Activated CD4-positive, alpha-beta T cell treated with anti-CD3 and anti-CD28 coated beads, Interleukin-2, amount 50 U/mL, for 1 hour (primary cell): ENCODE measurements at regions not wholly inside any gene's neighbourhood (a gene's known extent, or its start where the extent isn't known, plus 50 kb on each side); places are given as distances from the start of the nearest gene placed in this dataset.

ENCODE experiments used
- DNase-seq: peaks from one replicate; pipeline ENCODE4 v3.0.0-alpha.2; 2020

DNA sequence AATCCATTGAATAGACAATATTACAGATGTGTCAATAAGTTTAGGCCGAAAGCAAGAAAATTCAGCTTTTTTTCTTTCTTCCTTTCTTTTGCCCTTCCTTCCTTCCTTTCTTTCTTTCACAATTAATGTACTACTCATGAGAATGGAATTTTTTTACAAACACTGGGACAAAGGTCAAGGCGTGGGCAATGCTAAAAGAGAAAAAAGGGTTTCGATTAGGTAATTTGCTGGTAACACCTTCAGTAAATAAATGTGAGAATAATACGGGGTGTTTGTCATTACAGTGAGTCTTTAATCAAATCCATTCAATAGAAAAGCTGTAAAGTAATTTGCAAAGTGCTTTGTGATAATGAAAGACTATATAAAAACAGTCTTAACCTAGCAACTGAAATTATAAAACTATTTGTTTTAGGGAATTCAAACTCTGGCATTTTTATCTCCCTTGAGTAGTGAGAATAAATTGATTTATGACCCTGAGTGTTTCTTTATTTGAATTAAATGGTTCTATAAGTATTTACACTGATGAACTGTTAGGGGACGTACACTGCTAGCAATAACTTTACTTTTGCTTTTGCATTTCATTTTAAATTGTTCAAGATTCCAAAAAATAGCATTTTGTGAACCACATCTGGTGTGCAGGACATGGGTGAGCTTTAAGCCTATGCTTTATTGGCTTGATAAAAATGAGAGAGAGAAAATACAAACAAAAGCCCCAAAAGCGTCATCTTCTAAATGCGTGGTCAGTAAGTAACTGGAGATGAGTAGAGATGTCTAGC is 104.2 kb upstream of the THRB start:
- DNase-seq: no peak

DNA sequence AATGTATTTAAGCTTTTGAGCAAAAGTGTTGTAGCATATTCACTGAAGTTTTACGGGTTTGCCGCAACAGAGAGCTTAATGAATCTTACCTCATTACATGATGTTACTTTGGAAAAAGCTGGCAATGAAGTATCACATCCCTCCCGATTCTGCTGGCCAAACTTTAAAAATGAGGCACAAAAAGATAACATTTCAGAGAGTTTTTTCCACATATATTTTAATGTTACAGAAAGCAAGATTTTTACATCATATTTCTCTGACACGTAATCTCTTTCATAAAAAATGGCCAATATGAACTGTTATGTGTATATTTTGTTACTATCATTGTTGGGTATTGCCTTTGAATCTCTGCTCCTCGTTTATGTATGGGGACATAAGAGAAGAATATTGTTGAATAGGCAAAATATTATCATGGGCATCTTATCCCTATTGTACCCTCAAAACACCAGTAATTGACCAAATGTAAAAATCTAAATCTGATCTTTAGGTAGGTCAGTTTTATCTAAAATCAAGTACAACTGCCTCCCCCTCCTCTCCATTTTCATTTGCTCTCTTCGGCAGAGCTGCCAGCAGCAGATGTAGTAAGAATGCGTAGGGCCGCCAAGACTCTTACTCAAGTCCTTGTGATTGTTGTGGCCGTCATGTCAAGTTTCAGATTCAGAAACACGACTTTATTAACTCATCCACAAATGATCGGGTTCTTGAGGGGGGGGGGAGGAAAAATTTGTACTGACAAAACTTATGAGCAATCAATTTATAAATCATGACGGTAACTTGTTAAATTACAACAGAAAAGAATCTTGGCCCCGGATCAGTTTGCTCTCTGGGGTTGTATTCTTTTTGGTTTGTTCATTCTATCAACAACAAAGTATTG is 106.7 kb upstream of the THRB start:
- no peak for DNase-seq

- DNase-seq: no peak
Measured at GRCh38 chr3:24604215-24604614, 109.6 kb upstream of the THRB start.

- DNase-seq: no peak
Measured at GRCh38 chr3:24605511-24606028, 110.9 kb upstream of the THRB start.

DNA sequence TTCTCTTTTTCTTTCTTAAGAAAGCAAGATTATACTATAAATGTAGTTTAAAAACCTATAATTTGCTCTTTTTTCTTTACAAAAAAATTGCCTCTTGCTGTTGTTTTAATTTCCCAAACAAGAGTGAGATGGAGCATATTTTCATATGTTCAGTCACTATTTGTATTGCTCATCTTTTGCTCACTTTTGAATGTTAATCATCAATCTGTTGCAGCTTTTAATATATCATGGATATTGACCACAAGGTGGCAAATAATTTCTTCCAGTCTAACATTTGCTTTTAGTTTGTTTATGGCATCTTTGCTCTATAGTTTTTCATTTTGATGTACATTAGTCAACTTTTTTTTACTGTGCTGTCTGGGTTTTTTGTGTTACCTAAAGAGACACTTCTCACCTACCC is 112.6 kb upstream of the THRB start:
- DNase-seq: no peak

DNA sequence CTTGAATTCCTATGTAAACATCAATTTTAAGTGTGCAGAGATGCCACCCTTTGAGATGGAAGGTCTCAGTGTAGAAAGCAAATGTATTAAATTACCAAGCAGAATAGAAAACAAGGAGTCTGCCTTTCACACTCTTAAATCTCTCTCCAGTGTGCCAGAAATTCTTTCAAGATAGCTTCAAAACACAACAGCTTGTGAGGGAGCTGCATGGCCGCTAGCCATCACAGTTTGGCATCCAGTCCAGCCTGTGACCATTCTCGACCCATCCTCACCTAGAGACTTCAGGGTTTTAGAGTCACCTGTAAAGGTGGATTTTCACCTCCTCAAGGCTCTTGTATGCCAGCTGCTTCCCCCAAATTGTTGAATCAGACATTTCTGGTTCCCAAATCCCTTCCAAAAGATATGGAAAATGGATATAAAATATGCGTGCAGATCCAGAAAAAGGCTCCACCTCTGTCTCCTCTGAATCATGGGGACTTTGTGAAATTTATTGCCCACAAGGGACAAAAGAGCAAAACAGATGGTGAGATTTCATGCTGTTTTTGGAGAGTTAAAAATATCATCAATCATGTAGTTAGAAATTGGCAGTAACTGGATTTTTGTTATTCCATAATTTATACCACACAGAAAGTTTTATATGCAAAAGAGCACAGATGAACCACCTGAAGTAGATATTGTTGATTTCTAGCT is 114.2 kb upstream of the THRB start:
- DNase-seq: no peak

DNA sequence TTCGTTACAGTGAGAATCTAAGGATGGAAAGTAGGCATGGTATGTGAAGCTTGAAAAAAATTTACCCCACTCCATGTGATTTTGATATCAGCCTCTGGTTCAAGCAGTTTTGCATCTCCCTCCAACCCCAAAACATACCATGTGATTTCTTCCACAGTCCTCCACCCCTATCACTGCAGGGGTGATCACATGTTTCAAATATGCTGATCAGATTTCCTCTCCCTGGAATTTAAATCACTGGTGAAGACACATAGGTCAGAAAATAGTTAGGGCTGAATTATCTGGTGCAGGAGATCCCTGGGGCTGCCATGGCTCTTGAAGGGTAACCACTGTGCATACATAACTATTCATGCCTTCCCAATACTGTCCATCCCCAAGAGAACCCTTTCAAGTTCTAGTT is 119.7 kb upstream of the THRB start:
- no peak for DNase-seq

- DNase-seq: no peak
Measured at GRCh38 chr3:24615177-24615576, 120.5 kb upstream of the THRB start.

DNA sequence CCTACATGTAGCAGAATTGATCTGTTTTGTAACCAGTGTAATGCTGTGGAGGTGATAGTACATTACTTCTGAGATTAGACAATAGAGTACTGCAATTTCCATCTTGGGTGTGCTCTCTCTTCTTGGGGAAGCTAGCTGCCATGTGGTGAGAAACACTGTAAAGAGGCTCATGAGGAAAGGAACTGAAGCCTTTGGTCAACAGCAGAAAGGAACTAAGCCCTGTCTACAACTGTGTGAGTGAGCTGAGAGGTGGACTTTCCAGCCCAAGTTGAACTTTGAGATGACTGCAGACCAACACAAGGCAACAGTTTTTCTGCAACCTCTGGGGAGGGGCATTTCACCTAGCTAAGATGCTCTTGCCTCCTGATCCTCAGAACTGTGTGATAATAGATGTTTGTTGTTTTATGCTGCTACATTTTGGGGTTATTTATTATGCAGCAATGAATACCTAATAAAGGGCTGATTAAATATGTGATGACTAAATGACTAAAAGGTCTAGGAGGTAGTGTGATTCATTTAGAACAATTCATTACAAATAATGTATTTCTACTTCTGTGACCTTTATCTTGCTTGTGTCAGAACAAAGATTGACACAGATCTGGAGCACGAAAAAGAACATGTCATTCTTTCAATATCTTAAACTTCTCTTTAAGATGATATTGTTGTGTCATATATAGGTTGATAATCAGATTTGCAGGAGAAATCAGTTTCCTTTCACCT is 121.6 kb upstream of the THRB start:
- no peak for DNase-seq

GRCh38 chr3:24622138-24622537 is 127.5 kb upstream of the THRB start:
- no peak for DNase-seq

- no peak for DNase-seq
Measured at GRCh38 chr3:24622696-24623225, 128.1 kb upstream of the THRB start.

DNA sequence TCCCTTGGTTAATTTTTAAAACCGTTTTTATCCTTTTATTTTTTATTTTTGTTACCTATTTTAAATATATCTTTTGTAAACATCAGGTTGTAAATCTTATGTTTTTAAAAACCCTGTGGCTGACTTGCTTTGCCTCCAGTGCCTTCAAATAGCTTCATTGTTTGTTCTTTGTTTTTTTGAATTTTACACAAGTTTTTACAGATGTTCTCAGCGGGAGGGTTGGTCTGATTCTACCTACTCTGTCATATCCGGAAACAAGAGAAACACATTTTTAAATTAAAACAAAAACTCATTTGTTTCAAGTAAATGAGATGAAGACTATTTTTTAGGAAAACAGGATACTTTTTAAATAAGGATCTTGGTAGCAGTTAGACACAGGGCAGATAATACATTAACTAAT is 129.0 kb upstream of the THRB start:
- no peak for DNase-seq

GRCh38 chr3:24624938-24625681 is 130.5 kb upstream of the THRB start:
- DNase-seq: no peak

DNA sequence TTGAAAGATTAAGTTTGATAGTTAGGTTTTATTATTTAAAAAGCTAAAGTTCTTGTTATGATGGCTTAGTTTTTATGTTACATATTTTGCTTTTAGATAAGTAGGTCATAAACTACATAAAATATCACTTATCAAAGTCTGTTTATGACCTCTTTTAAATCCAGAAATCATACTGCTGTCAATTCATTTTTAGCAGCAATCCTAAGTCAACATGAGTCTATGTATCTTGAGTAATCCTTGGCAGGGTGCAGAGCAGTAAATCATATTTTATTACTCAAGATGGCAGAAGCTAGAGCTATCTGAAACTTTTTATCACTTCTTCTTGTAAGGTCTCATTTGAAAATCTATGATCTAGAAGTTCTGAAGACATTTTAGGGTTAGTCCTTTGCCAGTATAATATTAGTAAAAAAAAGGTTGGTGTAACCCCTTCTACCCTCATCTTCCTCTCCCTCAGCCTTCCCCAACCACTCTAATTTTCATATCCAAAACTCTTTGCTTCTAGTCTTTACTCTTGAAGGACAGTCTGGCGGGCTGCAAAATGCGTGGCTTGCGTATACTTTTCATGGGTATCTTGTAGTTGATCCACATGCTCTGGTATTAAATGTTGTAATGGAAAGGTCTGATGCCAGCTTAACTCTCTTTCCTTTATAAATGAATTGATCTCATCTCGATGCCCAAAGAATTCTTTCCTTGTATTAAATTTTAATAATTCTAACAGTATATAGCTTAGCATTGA is 134.0 kb upstream of the THRB start:
- DNase-seq: no peak

DNA sequence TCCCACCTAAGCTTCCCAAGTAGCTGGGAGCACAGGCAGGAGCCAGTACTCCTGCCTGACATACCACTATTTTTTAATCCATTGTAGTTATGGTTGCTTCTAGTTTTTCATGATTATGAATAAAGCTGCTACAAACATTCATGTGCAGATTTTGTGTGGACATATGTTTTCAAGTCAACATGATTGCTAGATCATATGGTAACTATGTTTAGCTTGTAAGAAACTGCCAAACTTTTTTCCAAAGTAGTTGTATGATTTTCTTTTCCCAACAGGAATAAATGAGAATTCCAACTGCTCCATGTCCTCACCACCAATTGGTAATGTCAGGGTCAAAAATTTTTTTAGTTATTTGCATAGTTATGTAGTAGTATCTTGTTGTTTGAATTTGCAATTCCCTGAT is 136.8 kb upstream of the THRB start:
- no peak for DNase-seq

- DNase-seq: no peak
Measured at GRCh38 chr3:24639061-24639460, 144.4 kb upstream of the THRB start.

GRCh38 chr3:24639481-24640329 is 145.1 kb upstream of the THRB start:
- DNase-seq: no peak

DNA sequence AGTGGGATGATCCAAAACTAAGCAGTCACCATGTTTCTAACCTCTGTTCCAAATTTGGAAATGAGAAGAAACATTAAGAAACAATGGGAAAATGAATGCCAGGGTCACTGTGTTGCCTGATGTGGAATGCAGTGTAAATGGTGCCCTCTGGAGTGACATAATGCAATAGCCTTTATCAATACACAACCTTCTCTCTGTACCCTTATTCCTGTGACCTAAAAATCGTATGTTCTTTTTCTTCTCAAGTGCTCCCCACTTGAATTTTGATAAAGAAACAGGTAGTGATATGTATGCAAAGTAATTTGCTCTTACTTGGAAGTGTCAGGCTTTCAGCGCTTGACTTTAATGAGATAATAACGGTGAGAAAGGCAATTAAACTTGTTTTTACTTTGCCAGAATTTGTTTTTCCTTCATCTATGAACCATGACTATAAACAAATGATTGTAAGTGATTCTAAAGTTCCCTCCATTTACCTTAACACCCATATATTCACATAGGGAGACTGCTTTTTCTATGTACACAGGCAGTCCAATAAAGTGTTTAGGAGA is 145.8 kb upstream of the THRB start:
- DNase-seq: no peak

- DNase-seq: no peak
Measured at GRCh38 chr3:24641628-24642027, 147.0 kb upstream of the THRB start.

DNA sequence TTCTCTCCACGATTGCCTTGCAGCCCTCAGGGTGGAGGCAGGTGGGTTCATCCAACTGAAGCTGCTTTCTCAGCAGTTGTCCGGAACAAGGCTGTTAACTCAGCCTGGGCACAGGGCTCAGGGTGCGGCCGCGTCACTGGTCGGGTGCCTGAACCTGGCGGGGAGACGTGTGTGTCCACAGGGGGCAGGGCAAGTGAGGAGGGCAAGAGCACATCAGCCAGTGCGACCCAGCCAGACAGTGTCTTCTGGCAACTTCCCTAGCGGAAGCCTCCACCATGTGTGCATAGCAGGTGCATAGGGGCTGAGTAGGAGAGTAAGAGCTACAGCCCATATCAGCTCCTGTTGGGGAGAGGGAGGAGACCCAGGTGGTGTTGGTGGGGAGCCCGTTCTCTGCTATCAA is 150.4 kb upstream of the THRB start:
- DNase-seq: no peak
